Globus pallidus (tissue), 1 donor: ENCODE measurements at regions not wholly inside any gene's neighbourhood (a gene's known extent, or its start where the extent isn't known, plus 50 kb on each side); places are given as distances from the start of the nearest gene placed in this dataset.

Experiments used
- DNase-seq: peaks from one replicate; pipeline ENCODE4 v3.0.0-alpha.2; 2015; ENCODE audit warnings: low spot score

- DNase-seq: no peak
Measured at GRCh38 chr14:65877624-65878023, 465.1 kb downstream of the FUT8 start.

- DNase-seq: no peak
Measured at GRCh38 chr14:65878586-65878985, 466.1 kb downstream of the FUT8 start.

- DNase-seq: no peak
Measured at GRCh38 chr14:65879248-65880009, 466.9 kb downstream of the FUT8 start.

- DNase-seq: no peak
Measured at GRCh38 chr14:65880507-65880906, 468.0 kb downstream of the FUT8 start.

- DNase-seq: no peak
Measured at GRCh38 chr14:65881642-65882041, 469.1 kb downstream of the FUT8 start.

GRCh38 chr14:65888677-65889076 is 476.1 kb downstream of the FUT8 start:
- no peak for DNase-seq

- no peak for DNase-seq
Measured at GRCh38 chr14:65892315-65892714, 479.8 kb downstream of the FUT8 start.

GRCh38 chr14:65900164-65900563 is 487.6 kb downstream of the FUT8 start:
- no peak for DNase-seq

- DNase-seq: no peak
Measured at GRCh38 chr14:65901595-65901994, 489.1 kb downstream of the FUT8 start.

GRCh38 chr14:65904988-65905387 is 492.5 kb downstream of the FUT8 start:
- DNase-seq: no peak

- DNase-seq: no peak
Measured at GRCh38 chr14:65906344-65906743, 493.8 kb downstream of the FUT8 start.

- DNase-seq: no peak
Measured at GRCh38 chr14:65906948-65907347, 494.4 kb downstream of the FUT8 start.

- no peak for DNase-seq
Measured at GRCh38 chr14:65910108-65910786, 497.7 kb downstream of the FUT8 start.

- DNase-seq: no peak
Measured at GRCh38 chr14:65915125-65915524, 502.6 kb downstream of the FUT8 start.

GRCh38 chr14:65916055-65916454 is 503.5 kb downstream of the FUT8 start:
- DNase-seq: no peak

- DNase-seq: no peak
Measured at GRCh38 chr14:65920996-65921395, 508.5 kb downstream of the FUT8 start.

GRCh38 chr14:65922142-65922541 is 509.6 kb downstream of the FUT8 start:
- DNase-seq: no peak

- DNase-seq: no peak
Measured at GRCh38 chr14:65926504-65926903, 514.0 kb downstream of the FUT8 start.

GRCh38 chr14:65926935-65927700 is 514.6 kb downstream of the FUT8 start:
- no peak for DNase-seq

GRCh38 chr14:65927931-65928356 is 515.4 kb downstream of the FUT8 start:
- DNase-seq: no peak

- no peak for DNase-seq
Measured at GRCh38 chr14:65928995-65929394, 516.5 kb downstream of the FUT8 start.

GRCh38 chr14:65933400-65934069 is 521.0 kb downstream of the FUT8 start:
- peak; percentile 6 for DNase-seq
